ENCODE measurements at regions not wholly inside any gene's neighbourhood (a gene's known extent, or its start where the extent isn't known, plus 50 kb on each side); places are given as distances from the start of the nearest gene placed in this dataset.
"Not testable (repeated sequence)": the region's sequence is repeated elsewhere in the genome, so short reads cannot be mapped to it uniquely, and the experiment has no call there.

- not testable (repeated sequence) for TF ChIP-seq CTCF (IDR thresholded peaks at IDR 0.05; ENCODE audit: insufficient read depth, low read depth, low read length); EZH2 (IDR thresholded peaks at IDR 0.05; ENCODE audit: insufficient read depth, low read length)
These were observed 148.0 kb downstream of the KLF8 start for GRCh38 chrX:56379984-56380780.

Data from astrocyte (in vitro differentiated cells and primary cell).